ENCODE measurements at regions not wholly inside any gene's neighbourhood (a gene's known extent, or its start where the extent isn't known, plus 50 kb on each side); places are given as distances from the start of the nearest gene placed in this dataset.

GRCh38 chr4:66095065-66095464 lies 424.8 kb upstream of the EPHA5 start:
- Mint-ChIP-seq H3K4me1 (no peaks in the 10 kb centered on the region), H3K27ac (no peak overlapping the region), H3K4me3 (no peak overlapping the region), H3K9me3 (peaks cover 0 to 21% (median 9%) of the 10 kb centered on the region in 9 donors), H3K36me3 (no peaks in the 10 kb centered on the region), H3K27me3 (no peaks in the 10 kb centered on the region)
- POLR2A ChIA-PET, result no interaction called here
- no peak for DNase-seq
- ATAC-seq, result no peak

- ATAC-seq (no peak), DNase-seq (no peak)
- no peaks in the 10 kb centered on the region for H3K4me1 Mint-ChIP-seq
- no peak overlapping the region for H3K4me3 Mint-ChIP-seq
- no peaks in the 10 kb centered on the region for H3K27me3 Mint-ChIP-seq
- H3K9me3 Mint-ChIP-seq, result peaks cover 0 to 21% (median 9%) of the 10 kb centered on the region in 9 donors
- no peak overlapping the region for H3K27ac Mint-ChIP-seq
- POLR2A ChIA-PET, result no interaction called here
- H3K36me3 Mint-ChIP-seq, result no peaks in the 10 kb centered on the region
Observed at GRCh38 chr4:66094070-66094469, 423.8 kb upstream of the EPHA5 start.

GRCh38 chr4:66091786-66092185 lies 421.5 kb upstream of the EPHA5 start:
- Mint-ChIP-seq H3K27ac (no peak overlapping the region), H3K4me3 (no peak overlapping the region), H3K9me3 (peaks cover 0 to 21% (median 10%) of the 10 kb centered on the region in 9 donors), H3K4me1 (no peaks in the 10 kb centered on the region), H3K36me3 (no peaks in the 10 kb centered on the region), H3K27me3 (no peaks in the 10 kb centered on the region)
- no peak for ATAC-seq
- no peak for DNase-seq
- POLR2A ChIA-PET, result no interaction called here

GRCh38 chr4:66073961-66074360 lies 403.7 kb upstream of the EPHA5 start:
- H3K9me3 Mint-ChIP-seq, result peaks cover 2 to 40% (median 16%) of the 10 kb centered on the region in 9 donors
- H3K4me1 Mint-ChIP-seq, result no peaks in the 10 kb centered on the region
- ATAC-seq (no peak), DNase-seq (no peak)
- H3K27ac Mint-ChIP-seq, result no peak overlapping the region
- no peak overlapping the region for H3K4me3 Mint-ChIP-seq
- H3K27me3 Mint-ChIP-seq, result no peaks in the 10 kb centered on the region
- POLR2A ChIA-PET, result no interaction called here
- H3K36me3 Mint-ChIP-seq, result no peaks in the 10 kb centered on the region

- Mint-ChIP-seq H3K27ac (no peak overlapping the region), H3K9me3 (peaks cover 2 to 46% (median 19%) of the 10 kb centered on the region in 9 donors), H3K4me1 (no peaks in the 10 kb centered on the region), H3K36me3 (no peaks in the 10 kb centered on the region), H3K27me3 (no peaks in the 10 kb centered on the region), H3K4me3 (no peak overlapping the region)
- ATAC-seq (no peak), DNase-seq (no peak)
- POLR2A ChIA-PET, result no interaction called here
Observed at GRCh38 chr4:66071911-66072310, 401.6 kb upstream of the EPHA5 start.

- H3K36me3 Mint-ChIP-seq, result peaks cover 0 to 4% (median 0%) of the 10 kb centered on the region in 3 donors
- H3K4me3 Mint-ChIP-seq, result no peak overlapping the region
- H3K4me1 Mint-ChIP-seq, result no peaks in the 10 kb centered on the region
- ATAC-seq, result no peak
- POLR2A ChIA-PET, result no interaction called here
- DNase-seq, result no peak
- H3K27ac Mint-ChIP-seq, result no peak overlapping the region
- no peaks in the 10 kb centered on the region for H3K27me3 Mint-ChIP-seq
- peaks cover 0 to 18% (median 3%) of the 10 kb centered on the region in 9 donors for H3K9me3 Mint-ChIP-seq
Observed at GRCh38 chr4:66062921-66063320, 392.6 kb upstream of the EPHA5 start.

- DNase-seq, result no peak
Observed at GRCh38 chr4:66062044-66062443, 391.8 kb upstream of the EPHA5 start.

GRCh38 chr4:66059556-66059955 lies 389.3 kb upstream of the EPHA5 start:
- POLR2A ChIA-PET, result no interaction called here
- Mint-ChIP-seq H3K9me3 (peaks cover 2 to 25% (median 10%) of the 10 kb centered on the region in 9 donors), H3K27me3 (no peaks in the 10 kb centered on the region), H3K4me3 (no peak overlapping the region), H3K4me1 (no peaks in the 10 kb centered on the region), H3K27ac (no peak overlapping the region), H3K36me3 (peaks cover 0 to 4% (median 0%) of the 10 kb centered on the region in 3 donors)
- ATAC-seq (no peak), DNase-seq (no peak)

More at GRCh38 chr4:66062044-66062443, 391.8 kb upstream of the EPHA5 start:
- no peak overlapping the region for H3K4me3 Mint-ChIP-seq
- no peaks in the 10 kb centered on the region for H3K27me3 Mint-ChIP-seq
- H3K9me3 Mint-ChIP-seq, result peaks cover 0 to 18% (median 9%) of the 10 kb centered on the region in 9 donors
- peaks cover 0 to 4% (median 0%) of the 10 kb centered on the region in 3 donors for H3K36me3 Mint-ChIP-seq
- H3K27ac Mint-ChIP-seq, result no peak overlapping the region
- ATAC-seq, result no peak
- POLR2A ChIA-PET, result no interaction called here
- no peaks in the 10 kb centered on the region for H3K4me1 Mint-ChIP-seq

- Mint-ChIP-seq H3K4me3 (no peak overlapping the region), H3K36me3 (peaks cover 0 to 4% (median 0%) of the 10 kb centered on the region in 3 donors), H3K27me3 (no peaks in the 10 kb centered on the region), H3K27ac (no peak overlapping the region), H3K4me1 (no peaks in the 10 kb centered on the region), H3K9me3 (peaks cover 2 to 25% (median 10%) of the 10 kb centered on the region in 9 donors)
- ATAC-seq (no peak), DNase-seq (no peak)
- POLR2A ChIA-PET, result no interaction called here
Observed at GRCh38 chr4:66059136-66059535, 388.8 kb upstream of the EPHA5 start.

GRCh38 chr4:66055999-66056398 lies 385.7 kb upstream of the EPHA5 start:
- peaks cover 0 to 4% (median 0%) of the 10 kb centered on the region in 3 donors for H3K36me3 Mint-ChIP-seq
- ATAC-seq (no peak), DNase-seq (no peak)
- H3K27ac Mint-ChIP-seq, result no peak overlapping the region
- H3K27me3 Mint-ChIP-seq, result no peaks in the 10 kb centered on the region
- H3K4me3 Mint-ChIP-seq, result no peak overlapping the region
- peaks cover 2 to 31% (median 14%) of the 10 kb centered on the region in 9 donors for H3K9me3 Mint-ChIP-seq
- POLR2A ChIA-PET, result no interaction called here
- H3K4me1 Mint-ChIP-seq, result no peaks in the 10 kb centered on the region

GRCh38 chr4:66052426-66052825 lies 382.1 kb upstream of the EPHA5 start:
- DNase-seq (no peak), ATAC-seq (no peak)
- H3K4me1 Mint-ChIP-seq, result no peaks in the 10 kb centered on the region
- peaks cover 4 to 31% (median 13%) of the 10 kb centered on the region in 9 donors for H3K9me3 Mint-ChIP-seq
- H3K4me3 Mint-ChIP-seq, result no peak overlapping the region
- POLR2A ChIA-PET, result no interaction called here
- no peaks in the 10 kb centered on the region for H3K27me3 Mint-ChIP-seq
- H3K36me3 Mint-ChIP-seq, result no peaks in the 10 kb centered on the region
- no peak overlapping the region for H3K27ac Mint-ChIP-seq

- no peak for ATAC-seq
- POLR2A ChIA-PET, result no interaction called here
- no peaks in the 10 kb centered on the region for H3K4me1 Mint-ChIP-seq
- DNase-seq, result no peak
- H3K36me3 Mint-ChIP-seq, result no peaks in the 10 kb centered on the region
- no peak overlapping the region for H3K4me3 Mint-ChIP-seq
- H3K27ac Mint-ChIP-seq, result no peak overlapping the region
- no peaks in the 10 kb centered on the region for H3K27me3 Mint-ChIP-seq
- peaks cover 1 to 23% (median 4%) of the 10 kb centered on the region in 9 donors for H3K9me3 Mint-ChIP-seq
Observed at GRCh38 chr4:66048861-66049260, 378.6 kb upstream of the EPHA5 start.

GRCh38 chr4:66045913-66046312 lies 375.6 kb upstream of the EPHA5 start:
- Mint-ChIP-seq H3K9me3 (peaks cover 1 to 12% (median 8%) of the 10 kb centered on the region in 9 donors), H3K27ac (no peak overlapping the region), H3K36me3 (no peaks in the 10 kb centered on the region), H3K27me3 (no peaks in the 10 kb centered on the region), H3K4me1 (no peaks in the 10 kb centered on the region), H3K4me3 (no peak overlapping the region)
- ATAC-seq (no peak), DNase-seq (no peak)
- POLR2A ChIA-PET, result no interaction called here

- no peak for DNase-seq
- POLR2A ChIA-PET, result no interaction called here
- H3K27ac Mint-ChIP-seq, result no peak overlapping the region
- H3K36me3 Mint-ChIP-seq, result no peaks in the 10 kb centered on the region
- peaks cover 0 to 9% (median 2%) of the 10 kb centered on the region in 9 donors for H3K9me3 Mint-ChIP-seq
- no peak for ATAC-seq
- H3K27me3 Mint-ChIP-seq, result no peaks in the 10 kb centered on the region
- H3K4me1 Mint-ChIP-seq, result no peaks in the 10 kb centered on the region
- no peak overlapping the region for H3K4me3 Mint-ChIP-seq
Observed at GRCh38 chr4:66035701-66036100, 365.4 kb upstream of the EPHA5 start.

Data from naive thymus-derived CD8-positive, alpha-beta T cell (primary cell).